Fibroblast of lung (primary cell): ENCODE measurements at regions not wholly inside any gene's neighbourhood (a gene's known extent, or its start where the extent isn't known, plus 50 kb on each side); places are given as distances from the start of the nearest gene placed in this dataset.

Experiments
- DNase-seq, 2 donors: peaks; one replicate each; pipeline versions ENCODE4 v3.0.0 to v3.0.0-alpha.2; 2010; ENCODE audit warnings: low read depth in 2 of 2
- H2AFZ ChIP-seq: 2 replicates; pipeline ENCODE4 v1.5.1; 2012; ENCODE audit warnings: low read length, control low read depth, inconsistent platforms
- H3K27ac ChIP-seq: 2 replicates; pipeline ENCODE4 v1.5.1; 2011; ENCODE audit warnings: low read length, control low read depth; ENCODE audit not compliant: insufficient read depth
- H3K27me3 ChIP-seq: 2 replicates; pipeline ENCODE4 v1.5.1; 2011; ENCODE audit warnings: mild to moderate bottlenecking, low read length; ENCODE audit not compliant: control insufficient read depth, insufficient read depth
- H3K36me3 ChIP-seq: 2 replicates; pipeline ENCODE4 v1.5.1; 2011; ENCODE audit warnings: low read length; ENCODE audit not compliant: control insufficient read depth, insufficient read depth
- H3K4me1 ChIP-seq: 2 replicates; pipeline ENCODE4 v1.5.1; 2011; ENCODE audit warnings: low read length; ENCODE audit not compliant: control insufficient read depth, insufficient read depth; ENCODE audit errors: extremely low read depth
- H3K4me2 ChIP-seq: 2 replicates; pipeline ENCODE4 v1.5.1; 2011; ENCODE audit warnings: low read length, control low read depth; ENCODE audit not compliant: insufficient read depth; ENCODE audit errors: extremely low read depth
- H3K4me3 ChIP-seq, 4 experiments: fragments of 200-600 bp in 1 of 4; sonication (generic) in 1 of 4; replicated peaks in 1 of 4; 2 replicates each; pipeline ENCODE4 v1.5.1; 2011 to 2016; ENCODE audit warnings: low read length in 4 of 4, low read depth in 3 of 4, mild to moderate bottlenecking in 3 of 4, control low read depth in 2 of 4, inconsistent platforms in 1 of 4, mixed read lengths in 1 of 4; ENCODE audit not compliant: insufficient read depth in 1 of 4; ENCODE audit errors: control extremely low read depth in 1 of 4
- H3K79me2 ChIP-seq: 2 replicates; pipeline ENCODE4 v1.5.1; 2012; ENCODE audit warnings: mild to moderate bottlenecking, low read length, inconsistent platforms; ENCODE audit not compliant: control insufficient read depth, insufficient read depth
- H3K9ac ChIP-seq: 2 replicates; pipeline ENCODE4 v1.5.1; 2011; ENCODE audit warnings: mild to moderate bottlenecking, low read length, control low read depth; ENCODE audit not compliant: insufficient read depth
- H3K9me3 ChIP-seq: 2 replicates; pipeline ENCODE4 v1.5.1; 2012; ENCODE audit warnings: low read depth, low read length; ENCODE audit not compliant: control insufficient read depth, insufficient read depth
- H4K20me1 ChIP-seq: 2 replicates; pipeline ENCODE4 v1.5.1; 2011; ENCODE audit warnings: low read length; ENCODE audit not compliant: control insufficient read depth, insufficient read depth; ENCODE audit errors: extremely low read depth
- CTCF ChIP-seq, 2 donors: IDR thresholded peaks in 1 of 2; conservative IDR thresholded peaks in 1 of 2; 1 replicate in 1 of 2; 2 replicates in 1 of 2; pipeline ENCODE4 v1.5.1; 2011 to 2012; ENCODE audit warnings: low read length in 2 of 2, control low read depth in 1 of 2, inconsistent platforms in 1 of 2, low read depth in 1 of 2, mild to moderate bottlenecking in 1 of 2
- EZH2 ChIP-seq: IDR thresholded peaks from 2 replicates; pipeline ENCODE4 v1.5.1; 2012; ENCODE audit warnings: low read length, control low read depth, mild to moderate bottlenecking; ENCODE audit errors: missing control alignments

- H3K4me3 ChIP-seq, result no peak overlapping the region
- H2AFZ ChIP-seq, result no peak overlapping the region
- H3K4me1 ChIP-seq, result no peaks in the 10 kb centered on the region
- H3K9me3 ChIP-seq, result no peaks in the 10 kb centered on the region
- H3K4me2 ChIP-seq, result no peak overlapping the region
- no peaks in the 10 kb centered on the region for H3K79me2 ChIP-seq
- no peaks in the 10 kb centered on the region for H3K27me3 ChIP-seq
- no peaks in the 10 kb centered on the region for H3K36me3 ChIP-seq
- DNase-seq, result no peak
- no peak overlapping the region for H3K9ac ChIP-seq
- TF ChIP-seq CTCF (conservative IDR thresholded peaks at IDR 0.05 in 1 of 2, IDR thresholded peaks at IDR 0.05 in 1 of 2; ENCODE audit: low read depth in 1 of 2, low read length in 2 of 2) (no peak), EZH2 (no peak)
- no peaks in the 10 kb centered on the region for H4K20me1 ChIP-seq
- no peak overlapping the region for H3K27ac ChIP-seq
Observed at GRCh38 chr3:16759227-16759903, 125.4 kb upstream of the PLCL2 start.

- Histone ChIP-seq H2AFZ (no peak overlapping the region), H3K4me3 (no peak overlapping the region), H3K27ac (no peak overlapping the region), H3K4me2 (no peak overlapping the region), H3K79me2 (no peaks in the 10 kb centered on the region), H4K20me1 (no peaks in the 10 kb centered on the region), H3K9ac (no peak overlapping the region), H3K9me3 (no peaks in the 10 kb centered on the region), H3K27me3 (no peaks in the 10 kb centered on the region), H3K36me3 (no peaks in the 10 kb centered on the region), H3K4me1 (no peaks in the 10 kb centered on the region)
- TF ChIP-seq CTCF (conservative IDR thresholded peaks at IDR 0.05 in 1 of 2, IDR thresholded peaks at IDR 0.05 in 1 of 2; ENCODE audit: low read depth in 1 of 2, low read length in 2 of 2) (no peak), EZH2 (no peak)
- peak in 1 of 2 donors; percentile 60 for DNase-seq
Observed at GRCh38 chr3:16761571-16761970, 123.2 kb upstream of the PLCL2 start.

- Histone ChIP-seq H3K27me3 (no peaks in the 10 kb centered on the region), H4K20me1 (no peaks in the 10 kb centered on the region), H3K9ac (no peak overlapping the region), H3K4me3 (no peak overlapping the region), H3K9me3 (no peaks in the 10 kb centered on the region), H2AFZ (no peak overlapping the region), H3K4me2 (no peak overlapping the region), H3K4me1 (no peaks in the 10 kb centered on the region), H3K36me3 (no peaks in the 10 kb centered on the region), H3K79me2 (no peaks in the 10 kb centered on the region), H3K27ac (no peak overlapping the region)
- DNase-seq, result no peak
- TF ChIP-seq EZH2, result no peak
- no peak for TF ChIP-seq CTCF (conservative IDR thresholded peaks at IDR 0.05 in 1 of 2, IDR thresholded peaks at IDR 0.05 in 1 of 2; ENCODE audit: low read depth in 1 of 2, low read length in 2 of 2)
Observed at GRCh38 chr3:16765661-16766060, 119.1 kb upstream of the PLCL2 start.
